ENCODE measurements at regions not wholly inside any gene's neighbourhood (a gene's known extent, or its start where the extent isn't known, plus 50 kb on each side); places are given as distances from the start of the nearest gene placed in this dataset.
A peak's percentile ranks its signal among the peaks of the same experiment; 100 is the strongest.

DNA sequence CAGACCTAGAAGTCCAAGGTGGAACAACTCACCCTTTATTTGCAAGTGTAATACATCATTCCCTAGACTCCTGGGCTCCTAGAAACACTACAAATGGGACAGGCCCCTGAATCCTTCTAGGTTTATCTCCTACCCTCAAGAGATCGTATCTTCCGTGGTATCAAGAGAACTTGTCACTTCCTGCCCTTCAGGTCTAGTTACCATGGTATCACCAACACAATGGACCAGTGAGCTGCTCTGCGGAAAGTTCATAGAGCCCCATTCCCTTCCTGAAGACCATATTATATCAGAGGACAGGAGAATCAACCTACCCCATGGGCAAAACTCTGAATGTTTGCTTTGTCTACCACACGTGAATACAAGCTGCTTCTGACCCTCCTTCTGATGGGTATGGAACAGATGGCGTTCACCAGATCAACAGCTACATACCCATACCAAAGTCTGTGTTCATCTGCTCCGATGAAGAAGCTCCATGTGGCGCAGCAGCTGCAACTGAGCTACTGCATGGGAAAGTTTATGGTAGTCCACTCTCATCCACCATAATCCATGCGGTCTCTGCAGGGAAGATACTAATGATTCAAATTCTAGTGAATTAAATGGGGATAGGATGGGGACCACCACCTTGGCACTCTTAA is 84.6 kb upstream of the KLF13 start:
- intact Hi-C loops (cut with micrococcal nuclease), result no loop called here
- Mint-ChIP-seq H3K4me1 (ENCODE audit: low read depth) (peaks cover 27% of the 10 kb centered on the region), H3K9me3 (no peaks in the 10 kb centered on the region), H3K27me3 (no peaks in the 10 kb centered on the region), H3K4me3 (no peak overlapping the region), H3K27ac (no peak overlapping the region), H3K36me3 (ENCODE audit: low read depth) (no peaks in the 10 kb centered on the region)
- ChIA-PET POLR2A (no interaction called here), CTCF (interaction anchor here (1.0 to 2.0 kb wide), 4 partner anchors 11 to 113 kb away, joined by 3 to 4 read pairs (median 4); no protein-coding TSS in a partner anchor)
- no peak for DNase-seq
- peak; percentile 69 for ATAC-seq
- TF ChIP-seq, protein P1, sequence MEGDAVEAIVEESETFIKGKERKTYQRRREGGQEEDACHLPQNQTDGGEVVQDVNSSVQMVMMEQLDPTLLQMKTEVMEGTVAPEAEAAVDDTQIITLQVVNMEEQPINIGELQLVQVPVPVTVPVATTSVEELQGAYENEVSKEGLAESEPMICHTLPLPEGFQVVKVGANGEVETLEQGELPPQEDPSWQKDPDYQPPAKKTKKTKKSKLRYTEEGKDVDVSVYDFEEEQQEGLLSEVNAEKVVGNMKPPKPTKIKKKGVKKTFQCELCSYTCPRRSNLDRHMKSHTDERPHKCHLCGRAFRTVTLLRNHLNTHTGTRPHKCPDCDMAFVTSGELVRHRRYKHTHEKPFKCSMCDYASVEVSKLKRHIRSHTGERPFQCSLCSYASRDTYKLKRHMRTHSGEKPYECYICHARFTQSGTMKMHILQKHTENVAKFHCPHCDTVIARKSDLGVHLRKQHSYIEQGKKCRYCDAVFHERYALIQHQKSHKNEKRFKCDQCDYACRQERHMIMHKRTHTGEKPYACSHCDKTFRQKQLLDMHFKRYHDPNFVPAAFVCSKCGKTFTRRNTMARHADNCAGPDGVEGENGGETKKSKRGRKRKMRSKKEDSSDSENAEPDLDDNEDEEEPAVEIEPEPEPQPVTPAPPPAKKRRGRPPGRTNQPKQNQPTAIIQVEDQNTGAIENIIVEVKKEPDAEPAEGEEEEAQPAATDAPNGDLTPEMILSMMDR (IDR thresholded peaks at IDR 0.05), result no peak

DNA sequence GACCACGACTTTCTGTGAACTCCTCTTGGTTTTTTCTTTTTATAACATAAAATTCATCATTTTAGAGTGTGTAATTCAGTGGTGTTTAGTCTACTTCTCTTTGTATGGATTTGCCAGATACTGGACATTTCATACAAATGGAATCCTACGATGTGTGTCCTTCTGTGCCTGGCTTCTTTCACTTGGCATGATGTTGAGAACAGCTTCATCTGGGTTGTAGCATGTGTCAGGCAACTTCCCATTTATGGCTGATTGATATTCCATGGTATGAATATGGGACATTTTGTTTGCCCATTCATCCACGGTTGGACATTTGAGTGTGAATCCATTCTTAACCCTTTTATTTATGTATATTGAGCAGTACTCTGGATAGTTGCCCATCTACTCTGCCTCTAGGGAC is 82.7 kb upstream of the KLF13 start:
- Mint-ChIP-seq H3K4me1 (ENCODE audit: low read depth) (peaks cover 20% of the 10 kb centered on the region), H3K4me3 (no peak overlapping the region), H3K36me3 (ENCODE audit: low read depth) (no peaks in the 10 kb centered on the region), H3K9me3 (no peaks in the 10 kb centered on the region), H3K27ac (no peak overlapping the region), H3K27me3 (no peaks in the 10 kb centered on the region)
- TF ChIP-seq, protein P1 (IDR thresholded peaks at IDR 0.05), result no peak
- POLR2A ChIA-PET, result no interaction called here
- intact Hi-C loops (cut with micrococcal nuclease), result no loop called here
- CTCF ChIA-PET, result no interaction called here
- no peak for DNase-seq
- no peak for ATAC-seq

DNA sequence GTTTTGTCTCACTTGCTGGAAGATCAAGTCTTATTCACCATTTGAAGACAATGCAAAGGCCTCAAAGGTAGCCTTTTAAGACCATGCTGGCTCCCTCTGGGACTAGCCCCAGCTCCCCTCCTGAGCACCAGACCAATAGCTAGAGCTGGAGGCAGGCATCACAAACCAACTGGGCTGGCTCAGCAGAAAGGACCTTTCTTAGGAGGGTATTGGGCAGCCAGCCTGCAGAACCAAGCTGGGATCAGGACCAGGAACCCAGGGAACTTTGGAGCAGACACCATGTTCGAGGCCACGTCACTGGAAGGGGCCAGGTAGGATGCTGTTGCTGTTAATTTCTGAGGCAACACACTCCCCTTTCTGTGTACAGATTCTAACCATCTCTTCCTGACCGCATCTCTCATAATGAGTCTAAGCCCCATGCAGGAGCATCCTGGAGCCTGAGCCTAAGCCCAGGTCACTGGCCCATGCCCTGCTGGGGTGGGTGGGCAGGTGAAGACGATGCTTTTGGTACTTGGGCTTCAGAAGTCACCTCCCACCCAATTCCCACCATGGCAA is 81.4 kb upstream of the KLF13 start:
- Mint-ChIP-seq H3K4me3 (no peak overlapping the region), H3K9me3 (no peaks in the 10 kb centered on the region), H3K27me3 (no peaks in the 10 kb centered on the region), H3K4me1 (ENCODE audit: low read depth) (peaks cover 13% of the 10 kb centered on the region), H3K27ac (no peak overlapping the region), H3K36me3 (ENCODE audit: low read depth) (no peaks in the 10 kb centered on the region)
- ATAC-seq (no peak), DNase-seq (no peak)
- POLR2A ChIA-PET, result no interaction called here
- TF ChIP-seq, protein P1 (IDR thresholded peaks at IDR 0.05), result no peak
- CTCF ChIA-PET, result interaction anchor here (1.0 to 1.2 kb wide), 2 partner anchors 116 to 244 kb away, joined by 3 to 4 read pairs; no protein-coding TSS in a partner anchor
- intact Hi-C loops (cut with micrococcal nuclease), result no loop called here

DNA sequence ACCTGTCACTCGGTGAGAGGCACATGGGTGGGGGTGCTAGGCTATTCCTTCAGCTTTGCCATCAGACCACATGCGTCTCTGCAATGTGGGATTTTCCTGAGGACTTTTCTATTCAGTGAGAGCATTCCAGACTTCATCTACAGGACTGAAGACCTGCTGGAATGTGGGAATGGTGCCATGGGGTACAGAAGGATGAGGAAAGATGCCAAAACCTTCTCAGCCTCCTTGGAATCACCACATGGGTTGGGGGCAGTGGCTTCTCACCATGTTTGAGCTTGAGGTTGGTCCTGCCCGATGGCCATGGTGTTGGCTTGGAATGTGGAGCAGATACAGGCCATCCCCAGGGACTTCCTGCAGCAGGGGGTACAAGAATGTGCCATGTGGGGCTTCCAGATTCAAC is 80.9 kb upstream of the KLF13 start:
- TF ChIP-seq, protein P1 (IDR thresholded peaks at IDR 0.05), result no peak
- no peak for DNase-seq
- intact Hi-C loops (cut with micrococcal nuclease), result no loop called here
- no peaks in the 10 kb centered on the region for H3K9me3 Mint-ChIP-seq
- H3K36me3 Mint-ChIP-seq (ENCODE audit: low read depth), result no peaks in the 10 kb centered on the region
- H3K27ac Mint-ChIP-seq, result no peak overlapping the region
- no peak overlapping the region for H3K4me3 Mint-ChIP-seq
- H3K27me3 Mint-ChIP-seq, result no peaks in the 10 kb centered on the region
- ChIA-PET POLR2A (no interaction called here), CTCF (interaction anchor here (1.2 kb wide), 1 partner anchor 243 kb away, joined by 4 read pairs; no protein-coding TSS in a partner anchor)
- peaks cover 13% of the 10 kb centered on the region for H3K4me1 Mint-ChIP-seq (ENCODE audit: low read depth)
- ATAC-seq, result no peak

DNA sequence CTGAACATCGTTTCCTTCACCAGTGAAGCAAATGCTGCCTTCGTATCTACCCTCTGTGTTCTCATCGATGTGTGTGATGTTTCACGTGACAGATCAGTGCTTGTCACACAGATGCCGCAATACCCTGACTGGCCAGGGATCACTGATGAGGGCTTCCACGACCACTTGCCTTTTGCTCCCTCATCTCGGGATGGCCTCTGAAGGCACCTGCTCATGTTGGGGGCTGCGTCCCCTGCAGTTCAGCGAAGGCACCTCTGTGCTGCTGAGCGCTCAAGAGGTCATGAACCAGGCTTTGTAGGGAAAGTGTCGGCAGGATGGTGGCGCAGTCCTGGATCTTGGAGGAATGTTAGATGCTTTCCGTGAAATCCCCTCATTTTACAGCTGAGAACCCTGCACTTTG is 79.2 kb upstream of the KLF13 start:
- no peaks in the 10 kb centered on the region for H3K27me3 Mint-ChIP-seq
- no peak overlapping the region for H3K4me3 Mint-ChIP-seq
- no peaks in the 10 kb centered on the region for H3K36me3 Mint-ChIP-seq (ENCODE audit: low read depth)
- ATAC-seq (no peak), DNase-seq (no peak)
- intact Hi-C loops (cut with micrococcal nuclease), result no loop called here
- no peaks in the 10 kb centered on the region for H3K9me3 Mint-ChIP-seq
- ChIA-PET POLR2A (no interaction called here), CTCF (no interaction called here)
- TF ChIP-seq, protein P1 (IDR thresholded peaks at IDR 0.05), result no peak
- no peaks in the 10 kb centered on the region for H3K4me1 Mint-ChIP-seq (ENCODE audit: low read depth)
- H3K27ac Mint-ChIP-seq, result no peak overlapping the region
